Hypothalamus (tissue), 51 donors: ENCODE measurements at regions not wholly inside any gene's neighbourhood (a gene's known extent, or its start where the extent isn't known, plus 50 kb on each side); places are given as distances from the start of the nearest gene placed in this dataset.
A peak's percentile ranks its signal among the peaks of the same experiment; 100 is the strongest.

ENCODE experiments used
- DNase-seq, 51 donors: peaks; one replicate each; lab custom pipeline; 2025; lab: John Stamatoyannopoulos, UW

DNA sequence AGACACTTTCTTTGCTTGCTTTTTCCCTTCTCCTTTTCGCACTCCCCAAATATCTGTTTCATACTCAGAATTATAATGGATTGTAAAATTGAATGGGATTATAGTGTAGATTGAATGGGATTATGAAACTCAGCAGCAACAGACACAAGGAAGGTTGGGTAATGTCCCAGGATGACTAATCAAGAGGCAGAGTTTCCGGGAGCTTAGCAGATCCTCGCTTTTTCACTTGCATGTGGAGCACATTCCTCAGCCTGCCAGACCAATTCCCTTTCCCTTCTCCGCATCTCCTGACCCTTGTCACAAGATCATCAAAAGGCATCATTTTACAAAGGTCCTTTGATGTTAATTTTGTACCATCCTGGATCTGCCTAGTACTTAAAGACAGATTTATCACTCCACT, 55.1 kb upstream of the SLC1A1 start:
- no peak for DNase-seq

DNA sequence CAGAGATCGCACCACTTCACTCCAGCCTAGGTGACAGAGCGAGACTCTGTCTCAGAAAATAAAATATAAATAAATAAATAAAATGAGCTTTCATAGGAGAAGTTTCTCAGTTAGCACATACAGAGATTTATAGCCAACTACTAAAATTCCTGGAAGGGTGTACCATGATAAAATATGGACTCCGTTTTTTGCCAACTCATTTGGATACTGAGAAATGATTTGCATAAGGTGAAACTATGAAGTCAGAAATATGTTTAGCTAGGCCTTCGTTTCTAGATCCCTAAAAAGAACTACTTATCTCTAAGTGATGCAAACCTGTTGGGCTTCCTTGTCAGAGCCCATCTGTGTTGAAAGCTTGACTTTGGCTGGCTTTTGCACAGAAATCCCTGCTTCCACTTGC, 56.9 kb upstream of the SLC1A1 start:
- no peak for DNase-seq

DNA sequence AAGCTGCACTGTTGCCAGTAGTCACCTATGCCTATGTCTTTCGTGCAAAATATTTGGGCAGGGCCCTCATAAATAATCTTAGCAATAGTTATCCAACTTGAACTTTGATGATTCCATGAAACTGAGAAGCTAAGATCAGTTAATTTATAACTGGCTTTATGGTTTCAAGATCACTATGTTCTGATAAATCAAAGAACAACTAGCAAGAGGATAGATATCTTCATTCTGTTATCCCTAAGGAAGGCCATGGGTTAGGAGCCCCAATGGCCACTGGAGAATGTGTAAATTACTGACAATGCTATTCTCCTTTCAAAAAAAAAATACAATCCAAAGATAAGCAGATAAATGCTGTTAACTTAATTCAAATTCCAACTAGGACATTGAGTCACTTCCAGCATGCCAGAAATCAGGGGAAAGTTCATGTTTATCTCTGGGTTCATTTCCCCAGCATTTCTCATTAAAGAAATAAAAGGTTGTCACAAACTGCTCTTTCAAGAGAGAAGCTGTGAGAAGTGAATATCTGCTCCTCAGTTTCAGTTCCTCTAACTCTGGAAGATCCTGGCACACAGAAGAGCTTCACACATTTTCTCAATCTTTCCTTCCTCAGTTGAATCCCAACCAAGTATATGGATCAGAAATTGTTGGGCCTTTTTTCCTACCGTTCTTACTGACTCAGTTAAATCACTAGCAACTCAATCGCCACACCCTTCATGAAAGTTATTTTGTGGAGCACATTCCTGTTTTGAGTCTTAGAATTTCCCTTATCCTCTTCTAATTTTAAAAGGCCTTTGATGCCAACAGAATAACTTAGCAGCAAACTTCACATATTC, 59.6 kb upstream of the SLC1A1 start:
- no peak for DNase-seq

DNA sequence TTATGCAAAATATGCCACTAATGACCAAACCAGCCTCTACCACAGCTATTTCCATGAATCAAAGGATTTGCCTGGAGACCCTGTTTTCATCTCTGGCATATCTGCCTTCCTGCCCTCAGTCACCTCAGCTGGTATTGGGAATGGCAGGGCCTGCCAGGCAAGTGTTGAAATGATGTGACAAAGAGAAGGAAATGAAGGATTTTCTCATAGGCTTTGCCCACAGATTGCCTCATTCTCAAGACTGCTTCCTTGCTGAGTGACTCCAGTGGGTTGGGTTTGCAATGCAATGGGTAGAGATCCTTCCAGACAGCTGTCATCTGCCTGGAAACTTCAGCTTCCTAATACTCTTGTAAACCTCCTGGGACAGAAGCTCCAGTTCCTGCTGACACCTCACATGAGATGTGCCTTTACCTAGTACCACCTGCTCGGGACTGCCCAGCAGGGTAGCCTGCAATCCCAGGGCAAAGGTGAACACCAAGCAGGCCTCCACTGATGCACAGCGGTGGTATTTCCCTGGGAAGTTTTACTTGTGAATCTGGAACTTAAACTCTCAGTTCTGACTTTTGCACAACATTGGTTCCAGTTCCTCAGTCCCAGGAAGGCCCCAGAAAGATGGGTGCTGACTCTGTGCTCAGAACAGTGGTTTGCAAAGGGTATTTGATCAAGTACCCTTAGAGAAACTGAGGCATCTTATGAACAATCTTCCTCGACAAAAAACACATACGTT, 64.8 kb upstream of the SLC1A1 start:
- DNase-seq: no peak

DNA sequence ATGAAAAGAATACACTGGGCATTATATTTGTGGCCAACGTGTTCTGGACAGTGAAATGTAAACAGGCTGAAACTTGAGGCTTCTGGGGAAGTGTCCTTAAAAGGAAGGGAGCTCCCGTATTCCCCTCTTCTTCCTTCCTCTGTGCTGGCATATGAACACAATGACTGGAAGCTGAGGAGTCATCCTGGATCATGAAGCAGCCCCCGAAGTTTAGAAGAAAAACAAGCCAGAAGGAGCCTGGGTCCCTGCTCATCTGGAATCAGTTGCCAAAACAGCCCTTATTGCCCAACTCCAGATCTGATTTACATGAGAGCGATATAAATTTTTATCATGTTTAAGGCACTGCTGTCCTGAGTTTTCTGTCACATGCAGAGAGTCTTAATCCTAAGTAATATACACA, 65.4 kb upstream of the SLC1A1 start:
- no peak for DNase-seq

DNA sequence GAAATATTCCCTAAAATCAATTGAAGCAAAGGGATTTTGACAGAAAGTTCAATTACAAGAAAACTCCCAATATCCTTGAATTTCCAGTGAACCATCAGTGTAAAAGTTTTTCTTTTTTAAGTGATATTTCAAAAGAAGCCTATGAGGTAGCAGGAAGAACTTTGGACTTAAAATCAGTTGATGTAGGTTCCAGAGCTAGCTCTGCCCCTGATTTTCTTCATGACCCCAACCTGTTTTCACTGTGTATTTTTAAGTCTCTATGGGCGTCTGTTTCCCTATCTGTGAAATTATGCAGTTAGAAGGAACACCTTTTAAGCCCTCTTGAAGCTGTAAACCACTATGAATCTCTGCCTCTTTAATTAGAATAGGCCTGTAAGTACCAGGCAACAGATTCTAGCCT, 66.2 kb upstream of the SLC1A1 start:
- no peak for DNase-seq

DNA sequence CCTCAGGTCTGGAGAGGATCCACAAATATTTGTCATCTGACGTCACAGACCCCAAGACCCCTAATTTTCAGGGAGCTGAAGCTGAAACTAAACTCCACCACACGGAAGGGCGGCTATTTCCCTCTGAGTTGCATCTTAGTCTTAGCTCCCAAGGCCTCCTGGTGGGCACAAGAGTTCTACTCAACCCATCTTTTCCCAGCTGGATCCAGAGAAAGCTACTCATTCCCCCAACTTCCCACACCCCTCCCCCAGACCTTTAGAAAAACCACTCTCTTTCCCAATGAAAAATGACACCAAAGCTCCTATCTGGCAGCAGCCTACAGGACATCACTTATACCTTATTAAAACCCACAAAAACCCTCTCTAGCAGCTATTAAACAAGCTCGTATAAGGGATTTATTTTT, 67.1 kb upstream of the SLC1A1 start:
- DNase-seq: no peak

DNA sequence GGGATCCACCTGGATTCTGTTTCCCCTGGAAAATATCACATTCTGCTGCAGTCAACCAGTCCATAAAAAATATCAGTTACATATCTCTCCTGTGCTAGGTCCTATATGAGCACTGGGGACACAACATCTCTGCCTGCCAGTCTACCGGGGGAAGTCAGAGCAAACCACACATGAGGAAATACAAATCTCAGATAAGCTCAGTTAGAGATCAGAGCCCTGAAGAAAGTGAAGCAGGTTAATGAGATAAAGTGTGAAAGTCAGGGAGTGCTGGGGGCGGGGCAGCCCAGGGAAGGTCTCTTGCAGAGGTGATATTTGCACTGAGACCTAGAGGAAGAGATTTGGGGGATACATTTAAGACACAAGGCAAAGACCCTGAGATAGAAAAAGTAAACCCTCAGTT, 67.8 kb upstream of the SLC1A1 start:
- DNase-seq: no peak

DNA sequence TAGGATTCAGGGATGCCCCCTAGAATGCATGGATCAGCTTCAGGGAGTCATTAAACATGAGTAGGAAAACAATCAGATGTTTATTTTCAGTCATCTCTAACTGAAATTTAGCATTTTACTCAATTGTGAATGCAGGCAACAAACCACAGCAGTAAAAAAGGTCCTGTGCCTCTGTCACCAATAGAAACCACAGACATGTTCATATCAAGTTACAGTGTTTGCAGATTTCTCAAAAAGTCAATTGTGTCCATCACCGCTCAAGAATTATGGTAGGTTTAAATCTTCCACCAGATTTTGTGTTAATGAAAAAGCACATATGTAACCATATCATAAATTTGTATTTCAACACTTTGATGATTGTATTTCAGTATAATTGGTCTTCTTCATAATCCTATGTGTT, 68.4 kb upstream of the SLC1A1 start:
- no peak for DNase-seq

DNA sequence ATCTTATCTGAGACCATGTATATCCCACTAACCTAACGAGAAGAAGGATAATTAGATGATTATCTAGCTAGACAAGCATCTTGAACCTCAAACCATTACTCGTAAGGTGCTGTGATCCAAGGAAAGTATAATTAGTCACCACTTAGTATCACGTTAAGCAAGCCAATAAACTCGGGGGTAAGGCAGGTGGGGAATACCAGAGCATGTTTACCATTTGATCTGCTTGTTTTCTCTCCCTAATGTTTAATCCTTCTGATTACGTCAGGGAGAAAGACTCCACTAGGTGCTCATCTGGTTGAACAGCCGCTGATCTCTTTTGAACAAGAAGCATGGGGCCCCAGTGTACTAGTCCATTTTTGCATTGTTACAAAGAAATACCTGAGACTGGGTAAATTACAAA, 69.9 kb upstream of the SLC1A1 start:
- no peak for DNase-seq

DNA sequence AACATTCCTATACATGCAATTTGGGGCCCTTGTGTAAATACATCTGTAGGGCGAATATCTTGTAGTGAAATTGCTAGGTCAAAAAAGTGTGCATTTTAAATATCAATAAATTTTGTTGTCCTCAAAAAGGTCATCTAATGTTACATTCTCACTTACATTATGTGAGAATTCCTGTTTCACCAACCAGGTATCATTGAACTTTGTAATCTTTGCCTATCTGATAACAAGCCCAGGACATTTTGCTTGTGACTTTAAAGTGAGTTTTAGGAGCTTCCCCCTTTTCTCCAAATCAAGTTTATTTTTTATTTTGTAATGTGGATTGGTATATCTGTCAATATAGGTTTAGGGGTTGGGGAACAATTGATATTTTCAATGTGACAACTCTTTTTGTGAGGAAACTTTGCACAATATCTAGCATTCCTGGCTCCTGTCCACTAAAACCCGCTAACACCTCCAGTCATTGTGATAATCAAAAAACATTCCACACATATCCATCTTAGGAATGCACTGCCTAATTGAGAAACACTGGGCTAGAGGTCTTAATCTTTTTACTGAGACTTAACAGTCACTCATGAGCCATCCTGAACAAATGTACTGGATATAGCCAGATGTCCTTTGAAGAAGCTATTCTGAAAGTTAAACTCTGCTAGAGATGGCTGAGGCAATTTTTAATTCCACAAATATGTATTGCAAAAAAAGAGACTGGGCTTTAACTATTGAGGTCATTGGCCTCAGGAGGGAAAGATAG, 72.5 kb upstream of the SLC1A1 start:
- DNase-seq: no peak

DNA sequence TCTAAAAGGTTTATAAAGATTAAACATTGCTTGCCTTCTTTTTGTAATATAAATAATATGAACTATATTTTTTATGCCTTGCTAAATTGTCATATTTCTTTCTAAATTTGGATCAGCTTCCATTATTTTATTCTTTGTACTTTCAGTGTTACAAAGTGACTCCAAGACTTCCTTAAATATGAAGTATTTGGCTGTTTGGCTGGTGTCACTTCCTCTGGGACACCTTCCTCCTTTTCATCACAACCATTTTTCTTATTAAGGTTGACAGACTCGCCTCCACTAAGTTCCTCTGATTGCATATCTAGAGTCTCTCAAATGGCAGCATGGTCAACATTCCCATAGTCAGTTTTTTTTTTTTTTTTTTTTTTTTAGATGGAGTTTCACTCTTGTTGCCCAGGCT, 73.8 kb upstream of the SLC1A1 start:
- DNase-seq: no peak

DNA sequence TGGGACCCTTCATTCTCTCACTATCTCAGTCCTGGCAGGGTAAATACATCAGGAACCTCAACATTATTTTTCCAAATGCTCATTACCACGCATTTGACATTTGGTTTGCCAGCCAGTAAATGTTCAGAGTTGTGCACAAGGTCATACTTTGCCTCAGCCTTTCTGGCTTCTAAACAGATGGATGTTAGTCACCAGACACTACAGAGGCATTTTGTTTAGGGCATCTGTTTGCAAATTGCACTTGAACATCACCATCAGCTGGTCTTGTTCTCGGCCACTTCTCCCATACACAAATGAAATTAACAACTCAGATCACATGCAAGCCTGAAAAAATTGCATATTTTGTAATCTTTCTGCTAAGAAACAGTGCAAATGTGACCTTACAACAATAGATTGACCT, 75.0 kb upstream of the SLC1A1 start:
- no peak for DNase-seq

DNA sequence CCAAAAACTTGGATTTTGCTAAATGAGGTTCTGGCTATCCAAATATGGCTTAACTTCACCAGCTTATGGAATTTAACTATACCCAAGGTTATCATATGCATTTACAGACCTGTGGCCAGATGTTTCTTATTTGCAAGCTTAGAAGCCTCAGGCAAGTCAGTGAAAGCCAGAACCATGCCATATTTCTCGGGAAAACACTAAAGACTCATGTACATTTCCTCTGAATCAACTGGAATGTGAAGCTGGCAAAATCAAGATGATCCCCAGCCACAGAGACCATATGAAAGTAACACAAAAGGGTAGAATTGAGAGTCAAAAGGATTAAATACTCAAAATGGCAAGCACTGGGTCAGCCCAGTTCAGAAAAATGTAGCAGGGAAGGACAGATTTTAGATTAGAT, 76.4 kb upstream of the SLC1A1 start:
- no peak for DNase-seq

DNA sequence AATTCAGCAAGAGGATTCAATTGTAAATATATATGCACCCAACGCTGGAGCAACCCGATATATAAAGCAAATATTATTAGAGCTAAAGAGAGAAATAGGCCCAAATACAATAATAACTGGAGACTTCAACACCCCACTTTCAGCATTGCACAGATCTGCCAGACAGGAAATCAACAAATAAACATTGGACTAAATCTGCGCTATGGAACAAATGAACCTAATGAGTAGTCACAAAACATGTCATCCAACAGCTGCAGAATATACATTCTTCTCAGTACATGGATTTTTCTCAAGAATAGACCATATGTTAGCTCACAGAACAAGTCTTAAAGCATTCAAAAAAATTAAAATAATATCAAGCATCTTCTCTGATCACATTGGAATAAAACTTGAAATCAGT, 86.1 kb upstream of the SLC1A1 start:
- no peak for DNase-seq

DNA sequence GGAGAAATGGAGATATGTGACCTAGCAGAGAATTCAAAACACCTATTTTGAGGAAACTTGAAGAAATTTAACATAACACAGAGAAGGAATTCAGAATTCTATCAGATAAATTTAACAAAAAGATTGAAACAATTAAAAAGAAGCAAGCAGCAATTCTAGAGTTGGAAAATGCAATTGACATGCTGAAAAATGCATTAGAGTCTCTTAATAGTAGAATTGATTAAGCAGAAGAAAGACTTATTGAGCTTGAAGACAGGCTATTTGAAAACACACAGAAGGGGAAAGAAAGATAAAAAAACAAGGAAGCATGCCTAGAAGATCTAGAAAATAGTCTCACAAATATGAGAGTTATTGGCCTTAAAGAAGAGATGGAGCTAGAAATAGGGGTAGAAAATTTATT, 87.8 kb upstream of the SLC1A1 start:
- DNase-seq: no peak

DNA sequence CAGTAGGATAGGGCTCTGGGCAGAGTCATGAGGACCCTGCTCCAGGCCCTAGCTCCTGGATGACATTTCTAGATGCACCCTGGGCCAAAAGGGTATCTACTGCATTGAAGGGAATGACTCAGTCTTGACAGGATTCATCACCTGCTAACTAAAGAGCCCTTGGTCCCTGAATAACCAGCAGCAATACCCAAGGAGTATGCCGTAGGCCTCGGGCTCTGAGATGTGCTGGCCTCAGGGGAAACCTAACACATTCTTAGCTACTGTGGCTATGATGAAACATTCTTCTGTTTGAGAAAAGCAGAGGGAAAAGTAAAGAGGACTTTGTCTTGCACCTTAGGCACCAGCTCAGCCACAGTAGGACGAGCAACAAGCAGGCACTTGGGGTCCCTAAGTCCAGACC, 89.5 kb upstream of the SLC1A1 start:
- DNase-seq: no peak

DNA sequence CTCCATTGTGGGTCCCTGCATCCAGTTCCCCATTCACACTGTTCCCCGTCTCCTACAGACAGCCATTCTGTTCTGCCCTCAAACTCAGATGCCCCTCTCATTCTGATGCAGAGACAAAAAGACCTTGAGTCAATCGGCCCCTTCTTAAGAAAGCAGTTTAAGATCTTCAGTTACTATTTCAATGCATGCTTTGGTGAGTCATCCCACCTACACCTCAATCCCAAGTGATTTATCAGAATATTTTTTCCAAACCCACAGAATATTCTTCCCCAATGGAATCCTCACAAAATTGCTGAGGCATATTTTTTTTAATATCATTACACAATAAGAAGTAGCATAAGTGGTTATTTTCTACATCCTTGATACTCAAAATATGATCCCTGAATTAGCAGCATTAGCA, 92.4 kb upstream of the SLC1A1 start:
- DNase-seq: peak in 1 of 51 donors; percentile 17

DNA sequence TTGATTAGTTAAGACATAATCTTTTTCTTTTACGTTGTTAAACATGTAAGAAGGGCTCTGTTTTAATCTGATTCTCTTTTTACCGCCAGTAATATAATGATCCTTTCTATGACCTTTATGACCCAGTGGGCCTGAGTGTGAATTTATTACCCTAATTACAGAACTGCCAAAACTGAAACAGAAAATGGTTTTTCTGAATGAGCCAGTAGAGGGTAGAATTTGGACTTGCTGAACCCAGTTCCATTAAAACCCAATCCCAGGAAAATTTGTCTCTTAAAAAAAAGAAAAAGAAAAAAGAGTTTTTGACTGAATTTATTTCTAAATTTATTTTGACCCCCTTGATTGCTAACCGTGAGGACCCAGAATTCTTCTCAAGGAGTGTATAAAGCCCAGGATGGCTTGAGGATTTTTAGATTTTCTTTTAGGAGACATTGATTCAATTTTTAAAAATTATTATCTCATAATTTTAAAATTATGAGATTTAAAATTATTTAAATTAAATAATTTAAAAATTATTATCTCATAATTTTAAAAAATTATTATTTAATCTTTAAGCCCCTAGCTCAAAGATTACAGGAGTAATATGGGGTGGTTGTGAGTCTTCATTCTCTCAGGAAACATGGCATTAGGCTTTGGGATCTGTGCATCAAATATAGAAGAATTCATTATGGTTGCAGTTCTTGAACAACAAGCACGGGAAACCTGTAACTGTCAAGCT, 94.1 kb upstream of the GLIS3 start:
- DNase-seq: no peak

DNA sequence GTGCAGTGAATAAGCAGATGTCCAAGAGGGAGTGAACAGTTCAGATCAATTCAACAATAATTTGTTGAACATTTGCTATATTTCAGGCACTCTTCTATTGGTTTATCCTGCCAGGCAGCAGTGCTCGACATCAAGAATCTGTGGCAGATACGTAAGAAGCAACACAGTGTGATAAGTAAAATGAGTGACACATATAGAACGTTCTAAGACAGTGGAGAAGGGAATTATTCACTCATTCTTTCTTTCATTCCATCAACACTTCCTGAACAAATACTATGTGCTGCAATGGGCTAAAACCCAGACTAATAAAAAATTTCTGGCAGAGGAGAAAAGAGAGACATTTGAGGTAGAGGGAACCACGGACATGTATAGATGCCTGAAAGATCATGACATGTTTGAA, 89.9 kb upstream of the GLIS3 start:
- DNase-seq: no peak

DNA sequence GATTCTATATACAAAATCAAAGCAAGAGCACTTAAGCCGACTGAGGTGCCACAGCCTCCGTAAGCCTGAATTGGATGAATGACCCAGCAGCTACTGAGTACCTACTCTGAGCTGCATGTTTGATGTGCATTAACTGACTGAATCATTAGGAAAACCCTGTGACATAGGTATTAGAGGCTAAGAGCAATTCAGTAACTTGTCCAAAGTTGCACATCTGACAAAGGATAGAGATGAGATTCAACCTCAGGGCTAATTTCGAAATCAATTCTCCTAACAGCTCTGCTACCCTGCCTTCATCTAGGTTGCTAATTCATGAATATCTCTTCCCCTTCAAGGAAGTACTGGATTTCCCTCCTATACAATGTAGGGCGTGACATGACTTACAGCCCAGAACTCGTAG, 89.1 kb upstream of the GLIS3 start:
- DNase-seq: no peak
